ENCODE measurements at regions not wholly inside any gene's neighbourhood (a gene's known extent, or its start where the extent isn't known, plus 50 kb on each side); places are given as distances from the start of the nearest gene placed in this dataset.

- TF ChIP-seq CTCF (conservative IDR thresholded peaks at IDR 0.05) (no peak), EZH2 (IDR thresholded peaks at IDR 0.05; ENCODE audit: low read depth) (no peak)
These were observed 782.3 kb upstream of the GHITM start for GRCh38 chr10:83357004-83357403.
